SK-N-SH (cell line): ENCODE measurements at regions not wholly inside any gene's neighbourhood (a gene's known extent, or its start where the extent isn't known, plus 50 kb on each side); places are given as distances from the start of the nearest gene placed in this dataset.

Source experiments
- CTCF ChIA-PET: fragments of 300-600, 350-600 bp; formaldehyde crosslinking; extraction: SDS; loops from one replicate; lab custom pipeline; 2021; lab: Yijun Ruan, JAX
- POLR2A ChIA-PET: fragments of 350-600 bp; sonication (Branson Sonifier 250); formaldehyde crosslinking; extraction: SDS; loops from one replicate; lab custom pipeline; 2020; ENCODE audit warnings: antibody characterized with exemption, inconsistent platforms; lab: Yijun Ruan, JAX
- DNase-seq: peaks from one replicate; pipeline ENCODE4 v3.0.0; 2012
- H2AFZ ChIP-seq: fragments of 200-600 bp; sonication (generic); 2 replicates; pipeline ENCODE4 v1.8.1; 2016; ENCODE audit warnings: antibody characterized with exemption, mild to moderate bottlenecking, low read depth
- H3F3A ChIP-seq: fragments of 200-600 bp; sonication (generic); replicated peaks from 2 replicates; pipeline ENCODE3; 2016; ENCODE audit warnings: antibody characterized with exemption, mild to moderate bottlenecking; ENCODE audit not compliant: insufficient read depth
- H3K27ac ChIP-seq, 2 experiments: fragments of 200-500 bp in 1 of 2; fragments of 200-600 bp in 1 of 2; sonication (Bioruptor generic) in 1 of 2; sonication (generic), shearing (Covaris generic) in 1 of 2; 2 replicates each; pipeline versions ENCODE4 v1.5.1 to v1.6.1; 2014 to 2016; ENCODE audit warnings: low read depth in 2 of 2, inconsistent platforms in 1 of 2, low read length in 1 of 2, mild to moderate bottlenecking in 1 of 2, mixed read lengths in 1 of 2
- H3K27me3 ChIP-seq: fragments of 200-600 bp; sonication (generic), shearing (Covaris generic); 2 replicates; pipeline ENCODE4 v1.6.1; 2016; ENCODE audit warnings: mixed run types; ENCODE audit not compliant: insufficient read depth
- H3K36me3 ChIP-seq, 2 experiments: fragments of 200-500 bp in 1 of 2; fragments of 200-600 bp in 1 of 2; sonication (Bioruptor generic) in 1 of 2; sonication (generic) in 1 of 2; replicated peaks in 1 of 2; 2 replicates each; pipeline versions ENCODE3 to v1.5.1; 2014 to 2016; ENCODE audit warnings: low read length in 1 of 2, mild to moderate bottlenecking in 1 of 2; ENCODE audit not compliant: insufficient read depth in 2 of 2, control insufficient read depth in 1 of 2
- H3K4me1 ChIP-seq, 2 experiments: fragments of 200-500 bp in 1 of 2; fragments of 200-600 bp in 1 of 2; sonication (Bioruptor generic) in 1 of 2; sonication (generic), shearing (Covaris generic) in 1 of 2; 2 replicates each; pipeline versions ENCODE4 v1.5.1 to v1.6.1; 2014 to 2016; ENCODE audit warnings: low read depth in 1 of 2, low read length in 1 of 2, mixed run types in 1 of 2; ENCODE audit not compliant: insufficient read depth in 2 of 2, control insufficient read depth in 1 of 2
- H3K4me2 ChIP-seq: fragments of 200-600 bp; sonication (generic), shearing (Covaris generic); 2 replicates; pipeline ENCODE4 v1.6.1; 2017; ENCODE audit warnings: mixed run types
- H3K4me3 ChIP-seq, 2 experiments: fragments of 200-500 bp in 1 of 2; fragments of 200-600 bp in 1 of 2; sonication (Bioruptor generic) in 1 of 2; sonication (generic), shearing (Covaris generic) in 1 of 2; 2 replicates each; pipeline versions ENCODE4 v1.5.1 to v1.8.1; 2014 to 2016; ENCODE audit warnings: low read depth in 2 of 2, inconsistent platforms in 1 of 2, low read length in 1 of 2, mild to moderate bottlenecking in 1 of 2, mixed read lengths in 1 of 2, moderate library complexity in 1 of 2
- H3K79me2 ChIP-seq: fragments of 200-600 bp; sonication (generic); 2 replicates; pipeline ENCODE4 v1.8.1; 2017; ENCODE audit warnings: mild to moderate bottlenecking; ENCODE audit not compliant: insufficient read depth
- H3K9ac ChIP-seq: fragments of 200-600 bp; sonication (generic); 2 replicates; pipeline ENCODE4 v1.6.1; 2017; ENCODE audit warnings: mixed run types
- H3K9me2 ChIP-seq: fragments of 200-600 bp; sonication (generic); 2 replicates; pipeline ENCODE4 v1.6.1; 2017; ENCODE audit warnings: mixed run types
- H3K9me3 ChIP-seq: fragments of 200-600 bp; sonication (generic); 2 replicates; pipeline ENCODE4 v1.6.1; 2017; ENCODE audit warnings: mixed run types, mild to moderate bottlenecking, moderate library complexity
- H4K20me1 ChIP-seq: fragments of 200-600 bp; sonication (generic); 2 replicates; pipeline ENCODE4 v1.6.1; 2017; ENCODE audit warnings: mild to moderate bottlenecking, mixed run types; ENCODE audit not compliant: insufficient read depth
- CHD2 ChIP-seq: fragments of 150-350 bp; IDR thresholded peaks from 2 replicates; pipeline ENCODE4 v1.6.1; 2018; ENCODE audit warnings: low read length; ENCODE audit not compliant: partially characterized antibody
- CTCF ChIP-seq: fragments of 200-600 bp; sonication (generic); IDR thresholded peaks from 2 replicates; pipeline ENCODE4 v1.6.1; 2017; ENCODE audit warnings: antibody characterized with exemption, mild to moderate bottlenecking, moderate library complexity
- EP300 ChIP-seq, 2 experiments: IDR thresholded peaks; 2 replicates each; pipeline versions ENCODE4 v1.4.0 to v1.6.1; 2012; ENCODE audit warnings: borderline replicate concordance in 1 of 2, low read depth in 1 of 2, low read length in 1 of 2
- GABPA ChIP-seq: IDR thresholded peaks from 2 replicates; pipeline ENCODE4 v1.4.0; 2012; ENCODE audit warnings: low read depth, mild to moderate bottlenecking
- GATA2 ChIP-seq: sonication (generic); formaldehyde crosslinking; IDR thresholded peaks from 2 replicates; pipeline ENCODE4 v1.5.0; 2020; ENCODE audit warnings: mild to moderate bottlenecking, missing genetic modification reagents
- IRF3 ChIP-seq: fragments of 150-350 bp; IDR thresholded peaks from 2 replicates; pipeline ENCODE4 v1.6.1; 2016; ENCODE audit warnings: mild to moderate bottlenecking, low read depth, low read length
- MXI1 ChIP-seq: IDR thresholded peaks from 2 replicates; pipeline ENCODE4 v1.6.1; 2012; ENCODE audit warnings: mild to moderate bottlenecking, low read depth, low read length, improper control_type of control experiment
- PBX3 ChIP-seq: IDR thresholded peaks from 2 replicates; pipeline ENCODE4; 2012
- RAD21 ChIP-seq: IDR thresholded peaks from 2 replicates; pipeline ENCODE4 v1.6.1; 2012; ENCODE audit warnings: mild to moderate bottlenecking, low read length
- RFX5 ChIP-seq: IDR thresholded peaks from 2 replicates; pipeline ENCODE4 v1.6.1; 2012; ENCODE audit warnings: mild to moderate bottlenecking, improper control_type of control experiment, low read length
- RXRA ChIP-seq: IDR thresholded peaks from 2 replicates; pipeline ENCODE4 v1.4.0; 2012; ENCODE audit warnings: low read depth, mild to moderate bottlenecking, borderline replicate concordance
- SIN3A ChIP-seq: IDR thresholded peaks from 2 replicates; pipeline ENCODE4 v1.6.1; 2012; ENCODE audit warnings: low read depth, mild to moderate bottlenecking, low read length, moderate library complexity, borderline replicate concordance
- SMC3 ChIP-seq: IDR thresholded peaks from 2 replicates; pipeline ENCODE4 v1.6.1; 2012; ENCODE audit warnings: low read depth, low read length, improper control_type of control experiment
- TCF12 ChIP-seq: IDR thresholded peaks from 2 replicates; pipeline ENCODE4 v1.4.0; 2012
- USF2 ChIP-seq: fragments of 150-350 bp; IDR thresholded peaks from 2 replicates; pipeline ENCODE4 v1.6.1; 2017; ENCODE audit warnings: antibody characterized with exemption, low read length, low read depth, borderline replicate concordance
- WGBS: methylation state at CpG from one replicate; pipeline ENCODE4 v1.1.6; 2017; ENCODE audit warnings: low lambda C conversion rate; 5-methylcytosine and 5-hydroxymethylcytosine counted together

GRCh38 chr3:81894598-81894997, 133.2 kb upstream of the GBE1 start:
- TF ChIP-seq GATA2 (CRISPR knock-in tag): no peak
- no peak for TF ChIP-seq CTCF
- no peak for TF ChIP-seq SIN3A
- Histone ChIP-seq H3K4me2 (no peak overlapping the region), H4K20me1 (no peaks in the 10 kb centered on the region), H3K9ac (no peak overlapping the region), H3K27ac (no peak overlapping the region), H2AFZ (no peak overlapping the region), H3K27me3 (no peaks in the 10 kb centered on the region), H3K9me3 (no peaks in the 10 kb centered on the region), H3K36me3 (no peaks in the 10 kb centered on the region), H3K4me3 (no peak overlapping the region), H3K9me2 (no peaks in the 10 kb centered on the region), H3K79me2 (no peaks in the 10 kb centered on the region), H3K4me1 (no peaks in the 10 kb centered on the region), H3F3A (no peaks in the 10 kb centered on the region)
- ChIA-PET POLR2A (no interaction called here), CTCF (interaction anchor here (1.2 to 1.9 kb wide), 3 partner anchors 15 to 239 kb away, joined by 3 to 5 read pairs (median 4); no protein-coding TSS in a partner anchor)
- WGBS: 32% methylated on average over 4 of the region's 4 CpGs
- DNase-seq: no peak

- Histone ChIP-seq H3K9me2 (no peaks in the 10 kb centered on the region), H3K27me3 (no peaks in the 10 kb centered on the region), H3K4me3 (no peak overlapping the region), H3K36me3 (no peaks in the 10 kb centered on the region), H3K79me2 (no peaks in the 10 kb centered on the region), H3K27ac (no peak overlapping the region), H3K9ac (no peak overlapping the region), H3F3A (no peaks in the 10 kb centered on the region), H3K9me3 (no peaks in the 10 kb centered on the region), H3K4me2 (no peak overlapping the region), H2AFZ (no peak overlapping the region), H4K20me1 (no peaks in the 10 kb centered on the region), H3K4me1 (no peaks in the 10 kb centered on the region)
- CTCF ChIA-PET: interaction anchor here (0.9 kb wide), 1 partner anchor 19 kb away, joined by 3 read pairs; no protein-coding TSS in a partner anchor
- WGBS: 75% methylated on average over 8 of the region's 8 CpGs
- POLR2A ChIA-PET: no interaction called here
- no peak for DNase-seq
- TF ChIP-seq MXI1 (no peak), USF2 (no peak), RXRA (no peak), SIN3A (no peak), GATA2 (CRISPR knock-in tag) (no peak), CHD2 (no peak), PBX3 (no peak), RAD21 (no peak), GABPA (no peak), SMC3 (no peak), EP300 (IDR thresholded peaks at IDR 0.05; ENCODE audit: borderline replicate concordance in 1 of 2, low read depth in 1 of 2, low read length in 1 of 2) (no peak), RFX5 (no peak), TCF12 (no peak), IRF3 (no peak)
These were observed 129.8 kb upstream of the GBE1 start for GRCh38 chr3:81891055-81891895.
